MCF 10A (cell line): ENCODE measurements at regions not wholly inside any gene's neighbourhood (a gene's known extent, or its start where the extent isn't known, plus 50 kb on each side); places are given as distances from the start of the nearest gene placed in this dataset.

Source experiments
- BruUV-seq: library from RNA; stranded (reverse); fragments of 400-500 nt; replicated peaks from 2 replicates; lab custom pipeline; 2021; lab: Mats Ljungman, UMichigan
- CTCF ChIA-PET: fragments of 300-600 bp; sonication (Branson Sonifier 250); formaldehyde crosslinking; extraction: SDS; loops from one replicate; lab custom pipeline; 2021; ENCODE audit warnings: antibody characterized with exemption, inconsistent platforms; lab: Yijun Ruan, JAX
- POLR2A ChIA-PET: fragments of 300-600, 350-650 bp; sonication (Branson Sonifier 250); formaldehyde crosslinking; extraction: SDS; loops from one replicate; lab custom pipeline; 2020; ENCODE audit warnings: antibody characterized with exemption, inconsistent platforms; lab: Yijun Ruan, JAX
- DNase-seq: peaks from one replicate; pipeline ENCODE4 v3.0.0-alpha.2; 2018; ENCODE audit not compliant: unreplicated experiment
- H3K27ac Mint-ChIP-seq: one replicate; pipeline ENCODE4 v1.8.0; 2022; ENCODE audit warnings: mild to moderate bottlenecking, low read depth, mixed read lengths; ENCODE audit not compliant: unreplicated experiment
- H3K27me3 Mint-ChIP-seq: one replicate; pipeline ENCODE4 v1.8.0; 2022; ENCODE audit warnings: mixed read lengths; ENCODE audit not compliant: insufficient read depth, unreplicated experiment
- H3K36me3 Mint-ChIP-seq: one replicate; pipeline ENCODE4 v1.8.0; 2022; ENCODE audit warnings: mild to moderate bottlenecking, moderate library complexity, mixed read lengths; ENCODE audit not compliant: insufficient read depth, unreplicated experiment
- H3K4me1 Mint-ChIP-seq: one replicate; pipeline ENCODE4 v1.8.0; 2022; ENCODE audit warnings: mixed read lengths; ENCODE audit not compliant: insufficient read depth, unreplicated experiment
- H3K4me3 Mint-ChIP-seq: one replicate; pipeline ENCODE4 v1.8.0; 2022; ENCODE audit warnings: mild to moderate bottlenecking, moderate library complexity, mixed read lengths; ENCODE audit not compliant: unreplicated experiment
- H3K9me3 Mint-ChIP-seq: one replicate; pipeline ENCODE4 v1.8.0; 2022; ENCODE audit warnings: mixed read lengths; ENCODE audit not compliant: unreplicated experiment
- CTCF ChIP-seq: fragments of 200-600 bp; IDR thresholded peaks from one replicate; pipeline ENCODE4 v1.8.0; 2022; ENCODE audit warnings: antibody characterized with exemption, mild to moderate bottlenecking; ENCODE audit not compliant: unreplicated experiment
- intact Hi-C: fragments of 100-400 bp; cut with micrococcal nuclease; formaldehyde crosslinking; loops from 2 replicates; pipeline ENCODE4 v1.14.1; 2022

GRCh38 chr17:77316651-77317050 lies 175.9 kb downstream of the SEC14L1 start:
- no TSS peak for BruUV-seq
- DNase-seq = no peak
- TF ChIP-seq CTCF = no peak
- Mint-ChIP-seq H3K4me1 (peaks cover 27% of the 10 kb centered on the region), H3K9me3 (no peaks in the 10 kb centered on the region), H3K36me3 (peaks cover 49% of the 10 kb centered on the region), H3K27ac (no peak overlapping the region), H3K4me3 (no peak overlapping the region), H3K27me3 (no peaks in the 10 kb centered on the region)
- CTCF ChIA-PET = interaction anchor here (0.6 kb wide), 1 partner anchor 53 kb away, joined by 3 read pairs; no protein-coding TSS in a partner anchor
- POLR2A ChIA-PET = interaction anchor here (1.0 to 1.3 kb wide), 4 partner anchors 17 to 31 kb away, joined by 4 to 7 read pairs (median 4); no protein-coding TSS in a partner anchor
- intact Hi-C loops = no loop called here

- H3K27ac Mint-ChIP-seq = no peak overlapping the region
- BruUV-seq = no TSS peak
- ChIA-PET POLR2A (interaction anchor here (0.6 to 1.3 kb wide), 6 partner anchors 18 to 42 kb away, joined by 3 to 7 read pairs (median 4); no protein-coding TSS in a partner anchor), CTCF (interaction anchor here (0.6 kb wide), 1 partner anchor 53 kb away, joined by 3 read pairs; no protein-coding TSS in a partner anchor)
- no peak for TF ChIP-seq CTCF
- H3K36me3 Mint-ChIP-seq = peaks cover 43% of the 10 kb centered on the region
- intact Hi-C loops = no loop called here
- no peaks in the 10 kb centered on the region for H3K27me3 Mint-ChIP-seq
- peaks cover 24% of the 10 kb centered on the region for H3K4me1 Mint-ChIP-seq
- DNase-seq = no peak
- no peaks in the 10 kb centered on the region for H3K9me3 Mint-ChIP-seq
- no peak overlapping the region for H3K4me3 Mint-ChIP-seq
Observed at GRCh38 chr17:77317091-77317750, 176.5 kb downstream of the SEC14L1 start.

- Mint-ChIP-seq H3K4me3 (no peak overlapping the region), H3K9me3 (no peaks in the 10 kb centered on the region), H3K27ac (no peak overlapping the region), H3K27me3 (no peaks in the 10 kb centered on the region), H3K4me1 (peaks cover 32% of the 10 kb centered on the region), H3K36me3 (peaks cover 39% of the 10 kb centered on the region)
- intact Hi-C loops = no loop called here
- POLR2A ChIA-PET = interaction anchor here (1.2 kb wide), 1 partner anchor 27 kb away, joined by 5 read pairs; no protein-coding TSS in a partner anchor
- DNase-seq = no peak
- no peak for TF ChIP-seq CTCF
- BruUV-seq = no TSS peak
- CTCF ChIA-PET = no interaction called here
Observed at GRCh38 chr17:77318021-77318420, 177.3 kb downstream of the SEC14L1 start.

- ChIA-PET CTCF (no interaction called here), POLR2A (interaction anchor here (0.6 to 0.8 kb wide), 3 partner anchors 30 to 33 kb away, joined by 3 read pairs; no protein-coding TSS in a partner anchor)
- TF ChIP-seq CTCF = no peak
- H3K4me3 Mint-ChIP-seq = peak overlapping the region; percentile 88
- no TSS peak for BruUV-seq
- intact Hi-C loops = no loop called here
- peak overlapping the region; percentile 89 for H3K27ac Mint-ChIP-seq
- H3K4me1 Mint-ChIP-seq = peaks cover 38% of the 10 kb centered on the region
- H3K36me3 Mint-ChIP-seq = peaks cover 46% of the 10 kb centered on the region
- H3K9me3 Mint-ChIP-seq = no peaks in the 10 kb centered on the region
- DNase-seq = peak; percentile 34
- H3K27me3 Mint-ChIP-seq = no peaks in the 10 kb centered on the region
Observed at GRCh38 chr17:77318491-77319210, 177.9 kb downstream of the SEC14L1 start.
